DND-41 (cell line): ENCODE measurements at regions not wholly inside any gene's neighbourhood (a gene's known extent, or its start where the extent isn't known, plus 50 kb on each side); places are given as distances from the start of the nearest gene placed in this dataset.
"Not testable (repeated sequence)": the region's sequence is repeated elsewhere in the genome, so short reads cannot be mapped to it uniquely, and the experiment has no call there.

Experiments
- ATAC-seq: fragments of 200-7000 bp; cut with Tn5 transposase; 3 replicates; pipeline ENCODE4 v1.9.1; 2021; ENCODE audit warnings: low read depth; ENCODE audit not compliant: insufficient read depth
- DNase-seq: peaks from one replicate; pipeline ENCODE4 v3.0.0-alpha.2; 2020
- H2AFZ ChIP-seq: 2 replicates; pipeline ENCODE4 v1.6.0; 2012; ENCODE audit warnings: low read depth, low read length
- H3K27ac ChIP-seq: 2 replicates; pipeline ENCODE4 v1.5.1; 2012; ENCODE audit warnings: low read length, inconsistent platforms
- H3K27me3 ChIP-seq: fragments of 200-600 bp; sonication (generic); 2 replicates; pipeline ENCODE4 v1.6.0; 2012; ENCODE audit warnings: low read length, mild to moderate bottlenecking, inconsistent platforms; ENCODE audit not compliant: insufficient read depth, poor library complexity
- H3K36me3 ChIP-seq: 2 replicates; pipeline ENCODE4 v1.5.1; 2012; ENCODE audit warnings: low read length, inconsistent platforms; ENCODE audit not compliant: insufficient read depth
- H3K4me1 ChIP-seq: 2 replicates; pipeline ENCODE4 v1.5.1; 2012; ENCODE audit warnings: mild to moderate bottlenecking, low read length; ENCODE audit not compliant: insufficient read depth
- H3K4me2 ChIP-seq: 2 replicates; pipeline ENCODE4 v1.6.0; 2012; ENCODE audit warnings: mild to moderate bottlenecking, moderate library complexity, low read length, inconsistent platforms; ENCODE audit not compliant: insufficient read depth
- H3K4me3 ChIP-seq, 2 experiments: fragments of 200-600 bp in 1 of 2; shearing (Covaris generic) in 1 of 2; 2 replicates each; pipeline ENCODE4 v1.5.1; 2012 to 2016; ENCODE audit warnings: inconsistent platforms in 2 of 2, low read length in 2 of 2, mild to moderate bottlenecking in 2 of 2, low read depth in 1 of 2, moderate library complexity in 1 of 2
- H3K79me2 ChIP-seq: 2 replicates; pipeline ENCODE4 v1.6.0; 2012; ENCODE audit warnings: low read length, inconsistent platforms; ENCODE audit not compliant: insufficient read depth
- H3K9ac ChIP-seq: 2 replicates; pipeline ENCODE4 v1.6.0; 2012; ENCODE audit warnings: low read depth, mild to moderate bottlenecking, inconsistent platforms, low read length, moderate library complexity
- H3K9me3 ChIP-seq: 2 replicates; pipeline ENCODE4 v1.5.1; 2012; ENCODE audit warnings: low read length, moderate library complexity, mild to moderate bottlenecking, inconsistent platforms; ENCODE audit not compliant: insufficient read depth, severe bottlenecking
- H4K20me1 ChIP-seq: 2 replicates; pipeline ENCODE4 v1.6.0; 2012; ENCODE audit warnings: low read length; ENCODE audit not compliant: insufficient read depth
- EZH2 ChIP-seq: IDR thresholded peaks from 3 replicates; pipeline ENCODE4 v1.6.1; 2012; ENCODE audit warnings: borderline replicate concordance, low read depth, mild to moderate bottlenecking, moderate library complexity, low read length, inconsistent platforms; ENCODE audit not compliant: severe bottlenecking
- TF ChIP-seq, protein P1 (sequence below): IDR thresholded peaks from 2 replicates; pipeline ENCODE4 v1.5.1; 2012; ENCODE audit warnings: borderline replicate concordance, low read length, moderate library complexity, mild to moderate bottlenecking; ENCODE audit not compliant: poor library complexity, severe bottlenecking; ENCODE audit errors: extremely low read depth

- Histone ChIP-seq H3K9me3 (no peaks in the 10 kb centered on the region), H3K79me2 (no peaks in the 10 kb centered on the region), H3K27me3 (no peaks in the 10 kb centered on the region), H3K4me1 (no peaks in the 10 kb centered on the region), H3K27ac (no peak overlapping the region), H4K20me1 (no peaks in the 10 kb centered on the region), H3K36me3 (no peaks in the 10 kb centered on the region), H2AFZ (no peak overlapping the region), H3K9ac (no peak overlapping the region), H3K4me3 (no peak overlapping the region), H3K4me2 (no peak overlapping the region)
- DNase-seq, result no peak
- no peak for ATAC-seq
- TF ChIP-seq EZH2, result no peak
- TF ChIP-seq, protein P1, sequence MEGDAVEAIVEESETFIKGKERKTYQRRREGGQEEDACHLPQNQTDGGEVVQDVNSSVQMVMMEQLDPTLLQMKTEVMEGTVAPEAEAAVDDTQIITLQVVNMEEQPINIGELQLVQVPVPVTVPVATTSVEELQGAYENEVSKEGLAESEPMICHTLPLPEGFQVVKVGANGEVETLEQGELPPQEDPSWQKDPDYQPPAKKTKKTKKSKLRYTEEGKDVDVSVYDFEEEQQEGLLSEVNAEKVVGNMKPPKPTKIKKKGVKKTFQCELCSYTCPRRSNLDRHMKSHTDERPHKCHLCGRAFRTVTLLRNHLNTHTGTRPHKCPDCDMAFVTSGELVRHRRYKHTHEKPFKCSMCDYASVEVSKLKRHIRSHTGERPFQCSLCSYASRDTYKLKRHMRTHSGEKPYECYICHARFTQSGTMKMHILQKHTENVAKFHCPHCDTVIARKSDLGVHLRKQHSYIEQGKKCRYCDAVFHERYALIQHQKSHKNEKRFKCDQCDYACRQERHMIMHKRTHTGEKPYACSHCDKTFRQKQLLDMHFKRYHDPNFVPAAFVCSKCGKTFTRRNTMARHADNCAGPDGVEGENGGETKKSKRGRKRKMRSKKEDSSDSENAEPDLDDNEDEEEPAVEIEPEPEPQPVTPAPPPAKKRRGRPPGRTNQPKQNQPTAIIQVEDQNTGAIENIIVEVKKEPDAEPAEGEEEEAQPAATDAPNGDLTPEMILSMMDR, result no peak
Measured at GRCh38 chr1:102529446-102529845, 532.7 kb upstream of the OLFM3 start.

GRCh38 chr1:102500758-102501157 lies 504.0 kb upstream of the OLFM3 start:
- no peaks in the 10 kb centered on the region for H3K79me2 ChIP-seq
- H3K9ac ChIP-seq, result no peak overlapping the region
- H2AFZ ChIP-seq, result no peak overlapping the region
- no peaks in the 10 kb centered on the region for H3K36me3 ChIP-seq
- no peaks in the 10 kb centered on the region for H3K27me3 ChIP-seq
- TF ChIP-seq, protein P1, result no peak
- TF ChIP-seq EZH2, result no peak
- H3K4me3 ChIP-seq, result no peak overlapping the region
- no peaks in the 10 kb centered on the region for H3K4me1 ChIP-seq
- H4K20me1 ChIP-seq, result no peaks in the 10 kb centered on the region
- no peak for DNase-seq
- ATAC-seq, result no peak
- H3K4me2 ChIP-seq, result no peak overlapping the region
- no peak overlapping the region for H3K27ac ChIP-seq
- H3K9me3 ChIP-seq, result peaks cover 4% of the 10 kb centered on the region

DNA sequence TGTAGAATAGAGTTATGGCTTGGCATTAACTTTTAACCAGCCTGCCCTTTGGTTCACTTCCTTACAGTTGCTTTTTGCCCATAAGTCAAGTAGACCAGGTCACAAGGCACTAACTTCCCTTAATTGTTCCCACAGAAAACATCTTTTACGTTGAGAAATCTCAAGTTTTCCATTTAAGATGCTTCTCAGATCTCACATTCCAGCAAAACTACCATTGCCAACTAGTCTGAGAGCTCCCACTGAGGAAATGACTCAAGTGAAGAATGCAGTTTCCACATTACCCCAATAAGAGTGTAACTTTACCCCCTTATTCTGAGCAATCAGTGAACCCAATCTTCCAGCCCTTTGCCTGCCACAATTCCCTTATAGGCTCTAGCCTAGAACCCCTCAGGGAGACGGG lies 502.2 kb upstream of the OLFM3 start:
- Histone ChIP-seq H3K79me2 (no peaks in the 10 kb centered on the region), H3K4me1 (no peaks in the 10 kb centered on the region), H3K4me2 (no peak overlapping the region), H3K4me3 (no peak overlapping the region), H3K9ac (no peak overlapping the region), H2AFZ (no peak overlapping the region), H3K27ac (no peak overlapping the region), H4K20me1 (no peaks in the 10 kb centered on the region), H3K27me3 (no peaks in the 10 kb centered on the region), H3K9me3 (peaks cover 4% of the 10 kb centered on the region), H3K36me3 (no peaks in the 10 kb centered on the region)
- ATAC-seq, result no peak
- DNase-seq, result no peak
- TF ChIP-seq EZH2, result no peak
- TF ChIP-seq, protein P1, result no peak

GRCh38 chr1:102497810-102498209 lies 501.1 kb upstream of the OLFM3 start:
- H3K4me3 ChIP-seq, H3K9me3 ChIP-seq, H3K36me3 ChIP-seq, H3K27ac ChIP-seq, H3K4me1 ChIP-seq, H3K79me2 ChIP-seq, H3K4me2 ChIP-seq, H3K27me3 ChIP-seq, H3K9ac ChIP-seq, H2AFZ ChIP-seq, ATAC-seq, H4K20me1 ChIP-seq: not testable (repeated sequence)
- peak; percentile 19 for DNase-seq
